ENCODE measurements at regions not wholly inside any gene's neighbourhood (a gene's known extent, or its start where the extent isn't known, plus 50 kb on each side); places are given as distances from the start of the nearest gene placed in this dataset.

- H3K79me2 ChIP-seq (ENCODE audit: control insufficient read depth, insufficient read depth, low read length) = no peaks in the 10 kb centered on the region
- TF ChIP-seq EZH2 (IDR thresholded peaks at IDR 0.05; ENCODE audit: low read length, missing control alignments) (no peak), CTCF (conservative IDR thresholded peaks at IDR 0.05 in 1 of 2, IDR thresholded peaks at IDR 0.05 in 1 of 2; ENCODE audit: low read depth in 1 of 2, low read length in 2 of 2) (no peak)
- no peaks in the 10 kb centered on the region for H4K20me1 ChIP-seq (ENCODE audit: control insufficient read depth, extremely low read depth, insufficient read depth, low read length)
- no peak overlapping the region for H3K4me3 ChIP-seq (replicated peaks in 1 of 4; ENCODE audit: control extremely low read depth in 1 of 4, insufficient read depth in 1 of 4, low read depth in 3 of 4, low read length in 4 of 4)
- no peak overlapping the region for H2AFZ ChIP-seq (ENCODE audit: low read length)
- H3K4me2 ChIP-seq (ENCODE audit: extremely low read depth, insufficient read depth, low read length) = no peak overlapping the region
- H3K27me3 ChIP-seq (ENCODE audit: control insufficient read depth, insufficient read depth, low read length) = no peaks in the 10 kb centered on the region
- no peaks in the 10 kb centered on the region for H3K9me3 ChIP-seq (ENCODE audit: control insufficient read depth, insufficient read depth, low read depth, low read length)
- H3K4me1 ChIP-seq (ENCODE audit: control insufficient read depth, extremely low read depth, insufficient read depth, low read length) = no peaks in the 10 kb centered on the region
- no peak overlapping the region for H3K27ac ChIP-seq (ENCODE audit: insufficient read depth, low read length)
- no peak overlapping the region for H3K9ac ChIP-seq (ENCODE audit: insufficient read depth, low read length)
- no peaks in the 10 kb centered on the region for H3K36me3 ChIP-seq (ENCODE audit: control insufficient read depth, insufficient read depth, low read length)
- DNase-seq (ENCODE audit: low read depth in 2 of 2) = no peak
Observed at GRCh38 chr6:93079061-93079460, 340.3 kb downstream of the EPHA7 start.

- no peak overlapping the region for H3K4me3 ChIP-seq (replicated peaks in 1 of 4; ENCODE audit: control extremely low read depth in 1 of 4, insufficient read depth in 1 of 4, low read depth in 3 of 4, low read length in 4 of 4)
- H3K79me2 ChIP-seq (ENCODE audit: control insufficient read depth, insufficient read depth, low read length) = no peaks in the 10 kb centered on the region
- no peak overlapping the region for H3K9ac ChIP-seq (ENCODE audit: insufficient read depth, low read length)
- TF ChIP-seq EZH2 (IDR thresholded peaks at IDR 0.05; ENCODE audit: low read length, missing control alignments) (no peak), CTCF (conservative IDR thresholded peaks at IDR 0.05 in 1 of 2, IDR thresholded peaks at IDR 0.05 in 1 of 2; ENCODE audit: low read depth in 1 of 2, low read length in 2 of 2) (no peak)
- no peak overlapping the region for H3K4me2 ChIP-seq (ENCODE audit: extremely low read depth, insufficient read depth, low read length)
- H4K20me1 ChIP-seq (ENCODE audit: control insufficient read depth, extremely low read depth, insufficient read depth, low read length) = no peaks in the 10 kb centered on the region
- no peak overlapping the region for H2AFZ ChIP-seq (ENCODE audit: low read length)
- H3K36me3 ChIP-seq (ENCODE audit: control insufficient read depth, insufficient read depth, low read length) = no peaks in the 10 kb centered on the region
- no peak for DNase-seq (ENCODE audit: low read depth in 2 of 2)
- H3K27ac ChIP-seq (ENCODE audit: insufficient read depth, low read length) = no peak overlapping the region
- H3K9me3 ChIP-seq (ENCODE audit: control insufficient read depth, insufficient read depth, low read depth, low read length) = no peaks in the 10 kb centered on the region
- no peaks in the 10 kb centered on the region for H3K27me3 ChIP-seq (ENCODE audit: control insufficient read depth, insufficient read depth, low read length)
- H3K4me1 ChIP-seq (ENCODE audit: control insufficient read depth, extremely low read depth, insufficient read depth, low read length) = no peaks in the 10 kb centered on the region
Observed at GRCh38 chr6:93073811-93074210, 345.5 kb downstream of the EPHA7 start.

- Histone ChIP-seq H3K4me3 (replicated peaks in 1 of 4; ENCODE audit: control extremely low read depth in 1 of 4, insufficient read depth in 1 of 4, low read depth in 3 of 4, low read length in 4 of 4) (no peak overlapping the region), H2AFZ (ENCODE audit: low read length) (no peak overlapping the region), H3K36me3 (ENCODE audit: control insufficient read depth, insufficient read depth, low read length) (no peaks in the 10 kb centered on the region), H3K4me1 (ENCODE audit: control insufficient read depth, extremely low read depth, insufficient read depth, low read length) (no peaks in the 10 kb centered on the region), H3K27me3 (ENCODE audit: control insufficient read depth, insufficient read depth, low read length) (no peaks in the 10 kb centered on the region), H3K4me2 (ENCODE audit: extremely low read depth, insufficient read depth, low read length) (no peak overlapping the region), H3K9ac (ENCODE audit: insufficient read depth, low read length) (no peak overlapping the region), H3K79me2 (ENCODE audit: control insufficient read depth, insufficient read depth, low read length) (no peaks in the 10 kb centered on the region), H4K20me1 (ENCODE audit: control insufficient read depth, extremely low read depth, insufficient read depth, low read length) (no peaks in the 10 kb centered on the region), H3K9me3 (ENCODE audit: control insufficient read depth, insufficient read depth, low read depth, low read length) (no peaks in the 10 kb centered on the region), H3K27ac (ENCODE audit: insufficient read depth, low read length) (no peak overlapping the region)
- TF ChIP-seq EZH2 (IDR thresholded peaks at IDR 0.05; ENCODE audit: low read length, missing control alignments) = no peak
- DNase-seq (ENCODE audit: low read depth in 2 of 2) = no peak
Observed at GRCh38 chr6:93069856-93070255, 349.5 kb downstream of the EPHA7 start.

Data from fibroblast of lung (primary cell).